Fibroblast of peridontal ligament (primary cell): ENCODE measurements at regions not wholly inside any gene's neighbourhood (a gene's known extent, or its start where the extent isn't known, plus 50 kb on each side); places are given as distances from the start of the nearest gene placed in this dataset.
"Not testable (repeated sequence)": the region's sequence is repeated elsewhere in the genome, so short reads cannot be mapped to it uniquely, and the experiment has no call there.

Experiments used
- DNase-seq: peaks from one replicate; pipeline ENCODE4 v3.0.0-alpha.2; 2010; ENCODE audit errors: extremely low read depth

GRCh38 chr9:27808864-27809263 is 235.6 kb upstream of the C9orf72 start:
- DNase-seq: no peak

GRCh38 chr9:27817747-27818146 is 244.5 kb upstream of the C9orf72 start:
- DNase-seq: no peak

- DNase-seq: no peak
Measured at GRCh38 chr9:27818348-27818747, 245.1 kb upstream of the C9orf72 start.

- no peak for DNase-seq
Measured at GRCh38 chr9:27828908-27829307, 255.6 kb upstream of the C9orf72 start.

GRCh38 chr9:27829621-27830020 is 256.3 kb upstream of the C9orf72 start:
- DNase-seq: no peak

- not testable (repeated sequence) for DNase-seq
Measured at GRCh38 chr9:27832108-27832507, 258.8 kb upstream of the C9orf72 start.

- DNase-seq: no peak
Measured at GRCh38 chr9:27835286-27835685, 262.0 kb upstream of the C9orf72 start.

GRCh38 chr9:27835746-27836145 is 262.5 kb upstream of the C9orf72 start:
- no peak for DNase-seq

- no peak for DNase-seq
Measured at GRCh38 chr9:27836661-27837401, 263.6 kb upstream of the C9orf72 start.

- no peak for DNase-seq
Measured at GRCh38 chr9:27838876-27839275, 265.6 kb upstream of the C9orf72 start.

- not testable (repeated sequence) for DNase-seq
Measured at GRCh38 chr9:27839767-27840166, 266.5 kb upstream of the C9orf72 start.

- DNase-seq: no peak
Measured at GRCh38 chr9:27844797-27845196, 271.5 kb upstream of the C9orf72 start.

- DNase-seq: no peak
Measured at GRCh38 chr9:27847380-27847779, 274.1 kb upstream of the C9orf72 start.

- DNase-seq: no peak
Measured at GRCh38 chr9:27847818-27848217, 274.5 kb upstream of the C9orf72 start.

GRCh38 chr9:27848315-27848714 is 275.0 kb upstream of the C9orf72 start:
- no peak for DNase-seq

GRCh38 chr9:27851858-27852257 is 278.6 kb upstream of the C9orf72 start:
- DNase-seq: no peak

- no peak for DNase-seq
Measured at GRCh38 chr9:27853529-27853928, 280.2 kb upstream of the C9orf72 start.

GRCh38 chr9:27856054-27856453 is 282.8 kb upstream of the C9orf72 start:
- no peak for DNase-seq

GRCh38 chr9:27856748-27857147 is 283.5 kb upstream of the C9orf72 start:
- DNase-seq: no peak

GRCh38 chr9:27861887-27862286 is 288.6 kb upstream of the C9orf72 start:
- no peak for DNase-seq

GRCh38 chr9:27864644-27865438 is 291.6 kb upstream of the C9orf72 start:
- DNase-seq: no peak

GRCh38 chr9:27866741-27867140 is 293.5 kb upstream of the C9orf72 start:
- DNase-seq: no peak

- DNase-seq: no peak
Measured at GRCh38 chr9:27870404-27870803, 297.1 kb upstream of the C9orf72 start.
